HG02763 (cell line): ENCODE measurements at regions not wholly inside any gene's neighbourhood (a gene's known extent, or its start where the extent isn't known, plus 50 kb on each side); places are given as distances from the start of the nearest gene placed in this dataset.
"Not testable (repeated sequence)": the region's sequence is repeated elsewhere in the genome, so short reads cannot be mapped to it uniquely, and the experiment has no call there.

Source experiments
- ATAC-seq: cut with Tn5 transposase; IDR thresholded peaks from one replicate; pipeline ENCODE4 v1.9.1; 2021; ENCODE audit warnings: mild to moderate bottlenecking, moderate library complexity; ENCODE audit not compliant: unreplicated experiment

GRCh38 chr4:189204616-189205015 is 736.1 kb upstream of the FRG1 start:
- no peak for ATAC-seq

GRCh38 chr4:189206953-189207352 is 733.7 kb upstream of the FRG1 start:
- ATAC-seq, result no peak

DNA sequence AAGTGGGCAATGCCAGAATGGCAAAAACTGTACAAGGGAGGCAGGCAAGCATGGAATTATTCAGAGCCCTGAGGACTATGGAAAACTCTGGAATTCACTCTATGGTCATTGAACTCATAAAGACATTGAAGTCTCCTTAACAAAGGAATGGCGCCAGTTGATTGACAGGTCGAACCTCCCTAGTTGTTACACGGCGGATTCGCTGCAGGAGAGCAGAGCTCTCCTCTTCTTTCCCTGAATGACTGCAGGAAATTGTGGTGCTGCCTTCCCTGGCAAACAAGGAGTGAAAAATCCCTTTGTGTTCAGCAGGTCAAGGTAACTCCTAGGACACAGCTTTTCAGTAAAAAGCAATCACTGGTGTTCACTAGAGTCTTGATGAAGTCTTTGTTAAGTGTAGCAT is 732.8 kb upstream of the FRG1 start:
- no peak for ATAC-seq

DNA sequence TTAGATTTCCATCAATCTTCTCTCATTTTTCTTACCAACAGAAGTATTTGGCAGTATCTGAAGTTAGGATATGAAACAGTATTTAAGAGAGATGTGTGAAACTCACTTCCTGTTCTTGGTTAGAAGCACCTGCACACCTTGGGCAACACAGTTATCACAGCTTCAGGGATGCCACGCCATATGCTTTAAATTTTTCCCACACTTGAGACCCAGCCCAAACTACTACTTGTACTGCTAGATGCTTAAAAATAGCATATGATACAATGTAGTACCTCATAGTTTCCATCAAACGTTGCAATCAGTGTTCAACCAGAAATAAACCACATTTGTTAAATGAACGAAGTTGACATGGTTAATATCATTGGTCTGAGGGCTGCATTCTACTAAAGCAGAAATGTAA is 725.1 kb upstream of the FRG1 start:
- ATAC-seq, result no peak

DNA sequence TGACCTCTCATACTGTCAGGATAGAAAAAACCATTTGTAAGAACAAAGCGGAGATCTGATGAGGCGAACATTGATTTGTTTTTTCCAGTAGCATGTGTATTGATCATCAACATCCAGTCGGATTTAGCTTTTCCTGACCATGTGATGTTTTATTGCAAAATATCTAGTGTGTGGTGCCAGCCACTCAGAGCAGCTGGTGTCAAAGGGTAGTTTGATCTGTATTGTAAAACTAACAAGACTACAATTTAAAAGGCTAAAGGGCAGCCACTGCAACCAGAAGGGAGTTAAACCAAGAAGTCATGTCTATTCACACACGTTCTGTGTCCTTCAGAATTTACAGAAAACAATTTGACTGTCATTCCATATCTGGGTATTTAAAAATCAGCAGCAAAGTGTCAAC is 719.0 kb upstream of the FRG1 start:
- ATAC-seq, result no peak

DNA sequence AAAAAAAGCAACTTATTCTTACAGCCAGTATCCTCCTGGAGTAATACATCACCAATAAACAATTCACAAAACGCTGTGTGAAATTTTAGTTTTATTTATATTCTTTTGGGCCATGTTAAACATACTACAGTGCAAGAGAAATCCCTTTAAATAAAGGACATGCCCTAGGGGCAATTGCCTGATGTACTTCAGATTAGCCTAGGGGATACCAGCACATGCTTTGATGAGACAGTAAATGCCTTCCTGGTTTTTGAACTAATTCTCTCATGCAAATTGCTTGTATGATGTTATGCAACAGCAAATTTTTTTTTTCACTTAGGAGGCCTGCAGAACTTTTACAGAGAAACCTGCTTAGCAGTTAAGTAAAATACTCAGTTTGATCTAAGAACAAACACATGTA is 711.9 kb upstream of the FRG1 start:
- ATAC-seq, result no peak

DNA sequence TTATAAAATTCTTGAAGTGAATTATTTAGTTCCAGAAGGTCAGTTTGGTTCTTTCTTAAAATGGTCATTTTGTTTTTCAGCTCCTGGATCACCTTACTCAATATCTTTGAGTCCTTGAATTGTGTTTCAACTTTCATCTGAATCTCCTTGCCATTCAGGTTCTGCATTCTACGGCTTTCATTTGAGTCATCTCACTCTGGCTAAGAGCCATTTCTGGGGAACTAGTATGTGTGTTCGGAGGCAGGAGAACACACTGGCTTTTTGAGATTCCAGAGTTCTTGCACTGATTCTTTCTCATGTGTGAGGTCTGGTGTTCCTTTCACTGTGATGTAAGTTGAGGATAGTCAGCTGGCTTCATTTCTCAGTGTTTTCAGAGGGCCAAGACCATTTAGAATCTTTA is 708.4 kb upstream of the FRG1 start:
- ATAC-seq, result no peak

DNA sequence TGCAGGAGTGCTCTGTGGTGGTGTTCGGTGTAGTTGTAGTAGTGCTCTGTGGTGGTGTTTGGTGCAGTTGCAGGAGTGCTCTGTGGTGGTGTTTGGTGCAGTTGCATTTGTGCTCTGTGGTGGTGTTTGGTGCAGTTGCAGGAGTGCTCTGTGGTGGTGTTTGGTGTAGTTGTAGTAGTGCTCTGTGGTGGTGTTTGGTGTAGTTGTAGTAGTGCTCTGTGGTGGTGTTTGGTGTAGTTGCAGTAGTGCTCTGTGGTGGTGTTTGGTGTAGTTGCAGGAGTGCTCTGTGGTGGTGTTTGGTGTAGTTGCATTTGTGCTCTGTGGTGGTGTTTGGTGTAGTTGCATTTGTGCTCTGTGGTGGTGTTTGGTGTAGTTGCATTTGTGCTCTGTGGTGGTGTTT is 706.9 kb upstream of the FRG1 start:
- not testable (repeated sequence) for ATAC-seq

GRCh38 chr4:189234948-189235347 is 705.7 kb upstream of the FRG1 start:
- not testable (repeated sequence) for ATAC-seq

DNA sequence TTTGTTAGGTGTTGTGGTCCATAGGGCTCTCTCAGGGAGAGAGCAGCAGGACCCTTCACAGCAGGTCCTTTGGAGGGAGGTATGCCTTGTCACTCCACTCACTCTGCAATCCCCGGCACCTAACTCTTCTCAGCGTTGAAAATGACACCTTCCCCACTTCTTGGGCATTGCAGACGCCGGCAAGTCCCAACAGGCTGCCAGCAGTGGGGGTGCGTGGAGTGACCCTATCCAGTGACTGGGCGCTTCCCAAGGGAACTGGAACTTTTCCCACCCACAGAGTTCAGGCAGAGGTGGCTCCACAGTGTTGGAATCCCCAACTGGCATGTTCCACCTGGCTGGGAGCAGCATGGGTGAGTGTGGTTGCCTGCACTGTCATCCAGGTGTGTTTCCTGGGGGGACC is 705.1 kb upstream of the FRG1 start:
- ATAC-seq, result no peak

DNA sequence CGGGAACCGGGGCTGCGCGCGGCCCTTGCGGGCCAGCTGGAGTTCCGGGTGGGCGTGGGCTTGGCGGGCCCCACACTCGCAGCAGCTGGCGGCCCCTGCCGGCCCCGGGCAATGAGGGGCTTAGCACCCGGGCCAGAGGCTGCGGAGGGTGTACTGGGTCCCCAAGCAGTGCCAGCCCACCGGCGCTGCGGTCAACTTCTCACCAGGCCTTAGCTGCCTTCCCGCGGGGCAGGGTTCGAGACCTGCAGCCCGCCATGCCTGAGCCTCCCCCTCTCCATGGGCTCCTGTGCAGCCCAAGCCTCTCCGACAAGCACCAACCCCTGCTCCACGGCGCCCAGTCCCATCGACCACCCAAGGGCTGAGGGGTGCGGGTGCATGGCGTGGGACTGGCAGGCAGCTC is 704.4 kb upstream of the FRG1 start:
- not testable (repeated sequence) for ATAC-seq

GRCh38 chr4:189237340-189237739 is 703.3 kb upstream of the FRG1 start:
- ATAC-seq, result no peak

GRCh38 chr4:189255636-189256035 is 685.0 kb upstream of the FRG1 start:
- ATAC-seq, result no peak

GRCh38 chr4:189261475-189261874 is 679.2 kb upstream of the FRG1 start:
- no peak for ATAC-seq

GRCh38 chr4:189265515-189265914 is 675.2 kb upstream of the FRG1 start:
- no peak for ATAC-seq

GRCh38 chr4:189267312-189267965 is 673.2 kb upstream of the FRG1 start:
- no peak for ATAC-seq

GRCh38 chr4:189278597-189279165 is 662.0 kb upstream of the FRG1 start:
- no peak for ATAC-seq

DNA sequence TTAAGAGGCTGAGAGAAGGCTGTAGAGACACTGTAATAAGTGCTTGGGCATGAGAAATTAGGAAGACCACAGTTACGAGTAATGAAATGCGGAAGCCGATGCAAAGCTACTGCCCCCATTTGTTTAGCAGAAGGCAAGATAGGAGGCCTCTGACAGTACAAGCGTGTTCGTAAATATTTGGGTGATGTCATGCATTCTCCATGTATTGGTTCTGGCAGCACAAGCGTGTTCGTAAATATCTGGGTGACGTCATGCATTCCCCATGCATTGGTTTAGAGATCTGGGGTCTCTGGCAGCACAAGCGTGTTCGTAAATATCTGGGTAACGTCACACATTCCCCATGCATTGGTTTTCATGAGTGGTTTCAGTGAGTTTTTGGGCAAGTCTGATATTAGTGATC is 661.5 kb upstream of the FRG1 start:
- no peak for ATAC-seq

DNA sequence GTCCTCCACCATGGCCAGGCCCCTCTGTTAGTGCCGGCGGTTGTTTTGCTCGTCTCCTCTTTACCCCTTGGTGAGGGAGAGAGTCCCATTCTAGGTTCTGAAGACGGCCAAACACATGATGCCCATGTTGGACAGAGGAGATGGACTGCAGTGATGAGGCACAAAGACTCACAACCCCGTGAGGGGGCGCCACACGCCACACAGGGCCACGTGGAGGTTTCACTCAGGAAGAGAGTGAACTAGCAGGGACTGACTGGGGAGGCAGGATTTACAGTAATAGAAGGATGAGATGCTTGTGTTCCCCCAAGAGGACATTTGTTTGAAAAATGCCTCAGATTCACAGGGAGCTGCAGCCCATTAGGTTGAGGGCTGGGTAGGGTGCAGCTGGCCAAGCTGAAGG is 655.3 kb upstream of the FRG1 start:
- ATAC-seq, result no peak

DNA sequence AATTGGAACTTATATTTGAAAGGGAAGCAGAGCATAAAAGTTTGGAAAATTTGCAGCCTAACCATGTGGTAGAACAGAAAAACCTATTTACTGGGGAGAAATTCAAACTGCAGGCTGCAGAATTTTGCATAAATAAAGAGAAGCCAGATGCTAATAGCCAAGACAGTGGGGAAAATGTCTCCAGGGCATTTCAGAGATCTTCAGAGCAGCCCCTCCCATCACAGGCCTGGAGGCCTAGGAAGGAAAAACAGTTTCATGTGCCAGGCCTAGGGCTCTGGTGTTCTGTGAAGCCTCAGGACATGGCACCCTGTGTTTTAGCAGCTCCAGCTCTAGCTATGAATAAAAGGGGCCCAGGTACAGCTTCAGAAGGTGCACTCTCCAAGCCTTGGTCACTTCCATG is 648.7 kb upstream of the FRG1 start:
- no peak for ATAC-seq

- ATAC-seq, result no peak
Measured at GRCh38 chr4:189293459-189293858, 647.2 kb upstream of the FRG1 start.

DNA sequence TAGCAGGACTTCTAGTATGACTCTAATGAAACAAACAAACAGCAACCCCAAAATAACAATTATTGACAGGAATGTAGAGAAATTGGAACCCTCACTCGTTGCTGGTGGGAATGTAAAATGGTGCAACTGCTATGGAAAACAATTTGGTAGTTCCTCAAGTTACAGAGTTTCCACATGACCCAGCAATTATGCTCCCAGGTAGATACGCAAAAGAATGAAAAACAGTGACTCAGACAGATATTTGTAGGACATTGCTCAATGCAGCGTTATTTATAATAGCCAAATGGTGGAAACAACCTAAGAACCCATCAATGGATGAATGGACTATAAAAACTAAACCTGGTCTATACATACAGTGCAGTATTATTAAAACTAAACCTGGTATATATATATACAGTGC is 646.1 kb upstream of the FRG1 start:
- no peak for ATAC-seq

DNA sequence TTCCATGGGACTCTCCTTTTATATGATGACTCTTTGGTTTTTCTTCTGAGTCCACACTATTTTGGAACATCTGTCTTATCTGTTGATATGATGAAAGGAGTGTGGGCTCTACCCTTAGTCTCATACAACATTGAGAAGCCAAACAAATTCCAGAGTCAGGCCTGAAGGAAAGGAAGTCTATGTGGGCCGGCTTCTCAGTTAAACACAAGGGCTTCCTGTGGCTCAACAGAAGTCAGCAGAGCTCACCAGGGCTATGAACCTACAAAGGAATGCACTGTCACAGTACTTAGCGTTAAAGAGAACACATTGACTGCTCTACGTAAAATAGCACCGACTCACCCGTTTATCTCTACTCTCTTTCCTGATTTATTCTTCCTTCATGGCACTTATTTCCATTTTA is 641.0 kb upstream of the FRG1 start:
- no peak for ATAC-seq
